Kidney tubule cell (primary cell): ENCODE measurements at regions not wholly inside any gene's neighbourhood (a gene's known extent, or its start where the extent isn't known, plus 50 kb on each side); places are given as distances from the start of the nearest gene placed in this dataset.
A peak's percentile ranks its signal among the peaks of the same experiment; 100 is the strongest.

ENCODE experiments used
- DNase-seq: peaks from one replicate; pipeline ENCODE4 v3.0.0-alpha.2; 2018; ENCODE audit warnings: low spot score

DNA sequence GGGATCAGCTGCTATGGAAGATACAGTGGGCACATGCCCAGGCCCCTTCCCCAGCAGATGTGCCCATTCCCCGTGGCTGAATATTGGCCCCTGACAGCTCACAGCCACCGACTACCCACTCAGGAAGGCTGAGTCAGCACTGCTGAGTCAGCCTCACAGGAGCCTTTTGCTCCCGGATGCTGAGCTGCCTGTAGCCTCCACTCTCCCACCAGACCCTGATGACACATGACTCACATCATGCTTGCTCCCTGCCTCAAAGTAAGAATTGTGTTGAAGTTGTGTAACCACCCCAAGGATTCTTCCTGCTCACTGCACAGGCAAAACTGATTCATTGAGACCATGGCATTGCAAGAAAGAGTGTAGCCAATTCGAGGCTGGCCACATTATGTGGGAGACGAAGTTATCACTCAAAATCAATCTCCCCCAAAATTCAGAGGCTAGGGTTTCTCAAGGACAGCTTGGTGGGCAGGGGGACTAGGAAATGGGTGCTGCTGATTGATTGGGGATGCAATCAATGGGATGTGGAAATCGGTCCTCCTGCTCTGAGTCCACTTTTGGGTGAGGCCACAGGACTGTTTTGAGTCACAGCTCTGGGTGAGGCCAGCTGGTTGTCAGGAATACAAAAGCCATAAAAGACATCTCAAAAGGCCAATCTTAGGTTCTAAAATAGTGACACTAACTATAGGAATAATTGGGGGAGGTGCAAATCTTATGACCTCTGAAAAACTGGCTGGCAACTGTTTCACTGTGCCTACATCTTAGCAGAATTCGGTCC lies 556.6 kb upstream of the CDH4 start:
- peak; percentile 92 for DNase-seq

DNA sequence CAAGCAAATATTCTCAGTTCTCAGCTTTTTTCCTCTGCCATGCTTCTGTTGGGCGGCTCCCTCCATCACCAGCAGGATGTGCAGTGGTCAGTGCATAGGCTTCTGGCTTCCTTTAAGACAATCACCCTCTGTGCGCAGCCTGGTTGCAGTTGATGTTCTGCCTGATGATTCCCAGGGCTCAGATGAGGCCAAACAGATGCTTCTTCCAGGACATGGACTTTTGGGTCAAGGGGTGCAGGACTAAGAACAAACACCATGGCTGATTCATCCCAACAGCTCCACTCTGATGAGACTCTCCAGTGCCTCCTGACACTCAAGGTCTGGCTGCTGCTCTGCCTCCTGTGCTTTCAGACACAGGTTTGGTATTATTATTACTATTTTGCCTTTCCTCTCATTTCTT lies 554.8 kb upstream of the CDH4 start:
- DNase-seq = no peak

DNA sequence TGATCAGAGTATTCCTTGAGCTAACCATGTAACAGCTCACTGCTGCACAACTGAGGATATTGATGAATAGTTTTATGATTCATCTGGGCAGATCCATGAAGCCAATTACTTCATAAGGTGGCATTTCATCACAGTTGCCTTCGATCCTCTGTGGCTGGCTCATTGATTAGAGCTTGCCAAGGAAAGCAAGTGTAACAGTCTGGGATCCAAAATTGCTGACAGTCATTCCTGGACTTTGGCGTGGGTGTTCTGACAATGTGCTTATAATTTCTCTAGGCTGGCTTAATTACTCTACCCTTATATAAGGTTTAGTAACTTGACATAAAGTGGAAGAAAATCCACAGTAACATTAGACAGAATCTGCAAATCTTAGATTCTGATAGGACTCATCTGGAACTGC lies 551.3 kb upstream of the CDH4 start:
- DNase-seq = no peak

DNA sequence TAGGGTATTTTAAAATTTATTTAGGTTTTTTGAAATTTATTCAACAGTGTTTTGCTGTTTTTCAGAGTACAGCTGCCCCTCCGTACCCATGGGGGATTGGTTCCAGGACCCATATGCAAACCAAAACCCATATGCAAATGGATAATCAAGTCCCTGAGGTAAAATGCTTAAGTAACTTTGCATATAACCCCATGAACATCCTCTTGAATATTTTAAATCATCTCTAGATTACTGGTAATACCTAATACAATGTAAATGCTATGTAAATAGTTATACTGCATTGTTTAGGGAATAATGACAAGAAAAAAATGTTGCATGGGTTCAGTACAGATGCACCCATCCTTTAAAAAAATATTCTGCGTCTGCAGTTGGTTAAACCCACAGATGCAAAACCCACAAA lies 547.9 kb upstream of the CDH4 start:
- no peak for DNase-seq

DNA sequence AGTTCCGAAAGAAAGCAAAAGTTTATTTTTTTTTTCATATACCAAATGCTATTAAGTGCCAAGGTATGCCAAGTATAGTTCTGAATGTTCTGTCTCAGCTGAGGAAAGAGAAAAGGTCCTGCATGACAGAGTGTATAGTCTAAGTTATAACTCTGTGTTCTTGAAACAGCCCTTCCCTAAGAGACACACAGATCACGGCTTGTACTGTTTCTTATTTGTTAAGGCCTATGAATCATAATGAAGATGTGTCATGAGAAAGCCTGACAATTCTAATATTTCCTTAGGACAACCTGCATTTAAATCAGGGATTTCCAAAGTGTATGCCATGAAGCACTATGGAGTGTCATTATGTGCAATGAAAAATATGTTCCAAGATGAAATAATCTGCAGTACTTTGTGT lies 538.7 kb upstream of the CDH4 start:
- no peak for DNase-seq

DNA sequence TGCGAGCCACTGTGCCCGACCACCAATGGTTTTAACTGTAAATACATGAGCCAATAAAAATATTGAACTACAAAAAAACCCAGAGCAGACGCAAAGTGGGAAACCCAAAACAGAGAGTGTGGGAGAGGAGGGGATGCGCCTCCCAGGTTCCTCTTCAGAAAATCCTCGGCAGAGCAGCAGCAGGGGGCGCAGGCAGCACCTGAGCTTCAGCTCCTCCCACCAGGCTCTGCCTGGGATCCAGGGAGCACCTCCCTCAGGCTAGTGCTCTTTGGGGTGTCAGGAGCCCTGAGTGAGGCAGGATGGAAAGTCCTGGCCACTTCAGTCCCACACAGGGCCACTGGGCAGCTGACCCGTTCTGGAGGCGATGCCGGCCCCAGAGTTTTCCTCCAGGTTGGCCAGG lies 536.9 kb upstream of the CDH4 start:
- DNase-seq = no peak

DNA sequence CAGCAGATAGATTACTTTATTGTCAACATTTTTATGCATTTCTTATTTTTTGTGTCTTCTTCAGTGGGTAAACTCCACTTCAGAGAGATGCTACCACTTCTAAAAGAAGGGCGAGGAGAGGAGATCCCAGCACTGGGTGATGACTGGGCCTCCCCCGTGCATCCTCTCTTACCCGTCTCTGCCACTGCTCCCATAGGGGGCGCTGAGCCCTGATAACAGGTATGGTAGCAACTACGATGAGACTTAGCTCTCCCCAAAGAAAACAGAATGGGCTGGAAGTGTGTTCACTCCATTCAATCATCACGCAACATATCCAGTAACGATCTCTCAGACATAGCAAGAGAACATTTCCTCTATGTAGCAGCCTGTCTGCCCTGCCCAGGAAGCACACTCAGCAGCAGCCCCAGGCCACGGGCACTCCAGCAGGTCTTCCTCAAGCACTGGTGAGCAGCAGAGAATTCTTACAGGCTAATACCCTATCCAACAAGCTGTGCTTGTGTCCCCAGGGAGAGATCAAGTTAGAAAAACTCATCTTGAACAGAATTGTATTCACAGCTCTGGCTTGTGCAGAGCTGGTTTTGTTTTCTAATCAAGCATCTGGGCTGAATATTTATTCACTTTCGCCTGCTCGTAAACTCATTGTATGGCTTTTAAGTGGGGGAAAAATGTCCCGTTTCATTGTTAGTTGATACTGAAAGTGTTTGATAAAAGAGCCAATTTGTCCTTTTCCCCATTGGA lies 533.1 kb upstream of the CDH4 start:
- no peak for DNase-seq

DNA sequence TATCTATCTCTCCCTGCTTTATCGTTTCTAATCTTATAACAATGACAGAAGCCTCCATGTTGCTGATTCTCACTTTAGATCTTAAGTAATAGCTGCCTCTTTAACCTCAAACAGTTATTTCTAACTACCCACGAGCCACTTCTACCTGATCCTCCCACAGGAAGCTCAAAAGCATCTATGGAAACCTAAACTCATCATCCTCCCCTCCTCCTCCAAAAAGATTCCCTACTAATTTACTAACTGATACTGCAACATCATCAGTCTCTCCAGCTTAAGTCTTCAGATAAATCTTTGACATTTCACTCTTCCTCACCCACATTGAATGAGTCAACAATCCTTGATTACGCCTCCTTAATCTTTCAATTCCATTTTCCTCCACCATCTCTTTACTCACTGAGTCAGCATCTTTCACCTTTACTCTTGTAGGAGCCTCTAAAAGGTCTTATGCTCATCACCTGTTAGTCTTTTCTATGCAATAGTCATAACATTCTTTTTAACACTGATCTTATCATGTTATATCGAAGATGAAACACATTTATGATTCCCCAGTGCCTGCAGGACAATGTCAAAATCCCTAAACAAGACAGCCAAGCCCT lies 526.7 kb upstream of the CDH4 start:
- no peak for DNase-seq

DNA sequence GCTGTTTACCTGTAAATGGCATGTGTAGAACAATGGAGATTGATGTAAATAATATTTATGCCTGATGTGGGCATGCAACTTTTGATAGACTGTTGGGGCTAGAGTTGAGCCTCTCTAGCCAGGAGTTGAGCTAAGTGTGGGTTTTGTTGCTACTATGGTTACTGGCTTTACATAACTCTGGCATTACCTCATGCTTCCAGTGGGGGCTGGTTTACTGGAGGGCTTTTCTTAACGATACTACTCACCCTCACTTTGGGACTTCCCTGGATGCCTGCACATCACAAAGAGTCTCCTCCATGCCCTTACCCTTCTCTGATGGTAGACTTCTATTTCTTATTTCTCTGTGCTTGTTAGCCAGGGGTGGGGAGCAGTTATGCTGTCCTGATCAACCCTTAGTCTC lies 524.6 kb upstream of the CDH4 start:
- DNase-seq = no peak

DNA sequence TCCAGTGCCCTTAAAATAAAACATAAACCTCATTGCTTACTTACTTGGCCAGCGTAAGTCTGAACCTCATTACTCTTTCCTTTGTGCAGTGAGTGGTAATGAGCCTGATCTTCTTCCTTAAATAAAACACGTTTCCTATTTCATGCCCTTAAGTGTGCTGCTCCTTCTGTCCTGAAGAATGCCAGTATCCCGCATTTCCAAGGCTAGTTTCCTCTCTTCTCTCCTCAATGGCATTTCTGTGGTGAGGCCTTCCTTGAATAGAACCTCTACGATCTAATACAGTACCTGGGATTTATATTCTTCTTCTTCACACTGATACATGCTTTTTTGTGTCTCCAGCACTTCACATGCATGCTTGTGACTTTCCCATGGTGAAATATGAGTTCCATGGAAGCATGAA lies 523.4 kb upstream of the CDH4 start:
- no peak for DNase-seq

DNA sequence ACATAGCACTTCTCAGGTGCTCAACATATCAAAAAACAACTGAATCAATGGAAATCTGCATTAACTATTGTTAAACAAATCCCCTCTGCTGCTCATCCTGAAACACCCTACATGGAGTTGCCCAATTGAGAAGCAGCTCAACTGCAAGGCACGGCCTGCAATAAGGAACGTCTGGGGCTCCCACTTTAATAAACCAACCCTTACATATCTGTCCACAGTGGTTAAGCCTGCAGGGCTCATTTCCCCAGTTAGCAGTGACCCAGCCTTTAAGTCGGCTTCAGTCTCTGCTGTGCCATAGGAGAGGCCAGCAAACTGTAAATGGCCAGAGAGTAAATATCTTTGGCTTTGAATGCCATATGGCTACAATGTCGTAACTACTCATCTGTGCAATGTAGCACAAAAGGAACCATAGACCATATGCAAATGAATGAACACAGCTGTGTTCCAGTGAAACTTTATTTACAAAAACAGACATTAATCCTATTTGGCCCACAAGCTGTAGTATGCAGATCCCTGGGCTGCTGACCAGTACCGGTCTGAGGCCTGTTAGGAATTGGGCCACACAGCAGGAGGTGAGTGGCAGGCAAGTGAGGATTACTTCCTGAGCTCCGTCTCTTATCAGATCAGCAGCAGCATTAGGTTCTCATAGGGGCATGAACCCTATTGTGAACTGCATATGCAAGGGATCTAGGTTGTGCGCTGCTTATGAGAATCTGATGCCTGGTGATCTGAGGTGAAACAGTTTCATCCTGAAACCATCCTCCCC lies 522.7 kb upstream of the CDH4 start:
- no peak for DNase-seq

DNA sequence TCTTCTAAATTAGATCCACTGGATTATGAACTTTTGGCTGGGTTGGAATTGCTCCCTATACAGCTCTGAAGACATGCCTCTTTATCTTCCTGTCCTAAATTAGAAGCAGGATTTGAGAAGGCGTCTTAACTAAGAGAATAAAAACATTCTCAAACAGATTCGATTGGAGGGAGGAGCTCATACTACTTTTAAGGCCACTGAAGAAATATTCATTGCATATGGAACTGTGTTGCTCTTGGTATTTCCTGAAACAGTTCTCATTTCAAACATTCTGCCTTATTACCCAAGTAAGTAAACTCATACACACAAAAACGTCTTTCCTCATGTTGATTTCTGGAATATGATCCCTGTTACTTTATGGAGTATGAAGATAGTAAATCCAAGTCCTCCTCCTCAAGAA lies 519.7 kb upstream of the CDH4 start:
- no peak for DNase-seq

DNA sequence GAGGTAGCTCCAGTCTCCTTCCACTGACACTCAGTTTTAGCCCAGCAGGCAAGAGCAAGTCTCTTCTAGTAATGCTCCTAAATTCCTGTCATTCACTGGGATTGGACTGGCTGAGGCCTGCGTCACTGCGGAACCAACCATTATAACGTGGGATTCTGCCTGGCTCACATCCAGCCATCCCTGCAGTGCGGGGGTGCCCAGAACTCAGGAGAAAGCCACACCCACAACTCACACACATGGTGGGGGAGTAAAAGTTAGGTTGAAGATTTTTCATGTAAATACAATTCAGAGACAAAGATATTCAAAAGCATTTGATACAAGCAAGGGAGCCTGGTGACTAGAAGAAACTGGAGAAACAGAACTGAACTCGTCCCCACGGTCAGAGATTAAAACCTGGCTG lies 504.0 kb upstream of the CDH4 start:
- DNase-seq = no peak

DNA sequence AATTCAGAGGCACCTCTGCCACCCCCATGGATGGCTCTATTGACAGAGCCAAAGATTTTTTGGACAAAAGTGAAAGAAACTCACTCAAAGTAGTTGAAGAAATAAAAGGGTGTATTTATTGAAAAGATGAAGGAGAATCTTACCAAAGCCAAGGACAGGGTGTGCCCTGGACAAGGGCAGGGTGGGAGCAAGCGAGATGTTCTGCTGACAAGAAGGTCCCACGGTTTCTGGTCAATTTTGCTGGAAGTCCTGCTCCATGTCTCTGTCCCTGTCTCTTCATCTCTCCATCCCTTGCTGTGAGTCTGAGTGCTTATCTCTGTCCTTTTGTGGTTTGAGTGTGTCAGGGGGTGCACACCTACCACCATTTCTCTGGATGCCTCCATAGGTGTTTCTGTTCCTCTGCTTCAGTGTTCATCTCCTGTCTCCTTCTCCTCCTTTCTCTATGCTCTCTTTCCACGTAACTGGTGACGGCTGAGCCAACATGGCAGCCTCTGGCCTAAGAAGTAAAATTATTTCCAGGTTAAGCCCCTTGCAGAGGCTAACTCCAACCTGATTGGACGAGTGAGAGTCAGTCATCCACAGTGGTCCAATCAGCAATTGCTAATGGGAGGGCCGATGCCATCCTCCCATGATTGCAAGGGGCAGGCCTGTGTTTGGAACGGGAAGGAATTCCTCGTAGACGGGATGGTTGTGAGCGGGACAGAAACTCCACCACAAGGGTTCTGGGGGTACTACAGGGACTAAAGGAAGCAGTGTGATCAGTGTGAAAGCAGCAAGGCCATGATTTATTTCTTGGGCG lies 502.1 kb upstream of the CDH4 start:
- DNase-seq = no peak

DNA sequence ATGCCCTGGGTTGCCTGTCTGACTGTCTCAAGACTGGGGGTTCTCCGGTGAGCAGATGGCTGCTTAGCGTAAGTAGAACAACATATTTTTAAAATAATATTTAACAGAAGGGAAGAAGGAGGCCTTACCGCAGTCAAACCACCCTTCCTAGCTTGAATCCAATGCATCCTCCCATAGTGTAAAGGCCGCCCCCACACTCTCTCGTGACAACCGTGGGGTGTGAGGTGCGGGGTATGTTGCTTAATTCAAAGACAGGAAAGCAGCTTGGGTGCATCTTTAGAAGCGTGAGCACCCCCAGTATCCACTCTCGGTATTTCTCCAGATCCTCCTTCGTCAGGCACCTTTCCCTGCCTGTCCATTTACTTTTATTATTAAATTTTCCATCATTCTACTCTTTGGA lies 501.2 kb upstream of the CDH4 start:
- no peak for DNase-seq

DNA sequence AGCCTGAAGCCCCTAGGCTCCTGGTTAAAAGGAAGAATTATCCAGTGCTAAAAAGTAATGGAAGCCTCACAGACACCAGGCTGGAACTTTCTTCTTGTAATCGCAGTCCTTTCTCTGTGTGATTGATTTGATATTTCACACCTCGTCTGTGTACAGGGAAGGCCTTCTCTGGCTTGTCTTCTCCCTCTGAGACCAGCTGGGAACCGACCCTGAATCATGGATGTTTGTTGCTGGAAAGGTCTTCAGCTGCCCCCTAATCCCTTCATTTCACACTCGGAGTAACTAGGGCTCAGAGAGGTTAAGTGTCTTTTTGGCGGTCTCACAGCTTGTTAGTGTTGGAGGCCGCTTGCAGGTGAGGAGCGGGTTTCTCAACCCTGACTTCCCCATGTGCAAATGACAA lies 500.2 kb upstream of the CDH4 start:
- DNase-seq = no peak

DNA sequence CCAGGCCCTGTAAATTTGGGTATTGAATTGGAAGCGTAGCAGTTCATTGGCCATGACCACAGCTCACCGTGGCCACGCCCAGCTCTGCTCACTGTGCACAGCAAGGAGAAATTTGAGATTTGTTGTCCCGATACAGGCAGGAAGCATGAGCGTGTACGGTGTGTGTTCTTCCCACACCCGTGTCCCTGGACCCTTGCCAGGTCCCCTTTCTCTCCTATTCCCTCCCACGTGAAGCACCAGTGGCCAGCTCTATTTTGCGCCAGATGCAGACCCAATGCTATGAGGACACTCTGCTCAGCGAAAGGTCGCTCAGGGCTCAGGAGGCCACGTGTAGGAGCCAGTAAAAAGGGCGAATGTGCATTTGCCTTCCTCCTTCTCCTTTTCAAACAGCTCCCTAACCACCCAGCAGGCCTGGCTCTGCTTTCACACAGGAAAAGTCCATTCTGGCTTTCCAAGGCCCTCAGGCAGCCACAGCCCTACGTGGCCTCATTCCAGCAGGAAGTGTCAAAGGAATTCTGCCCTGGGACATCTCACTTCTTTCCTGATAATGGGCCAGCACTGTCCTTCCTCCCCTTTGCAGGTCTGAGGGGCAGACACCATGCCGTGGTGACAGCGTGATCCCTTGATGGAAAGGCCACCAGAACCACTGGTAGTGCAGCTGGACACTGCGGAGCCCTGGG lies 499.2 kb upstream of the CDH4 start:
- DNase-seq = no peak

DNA sequence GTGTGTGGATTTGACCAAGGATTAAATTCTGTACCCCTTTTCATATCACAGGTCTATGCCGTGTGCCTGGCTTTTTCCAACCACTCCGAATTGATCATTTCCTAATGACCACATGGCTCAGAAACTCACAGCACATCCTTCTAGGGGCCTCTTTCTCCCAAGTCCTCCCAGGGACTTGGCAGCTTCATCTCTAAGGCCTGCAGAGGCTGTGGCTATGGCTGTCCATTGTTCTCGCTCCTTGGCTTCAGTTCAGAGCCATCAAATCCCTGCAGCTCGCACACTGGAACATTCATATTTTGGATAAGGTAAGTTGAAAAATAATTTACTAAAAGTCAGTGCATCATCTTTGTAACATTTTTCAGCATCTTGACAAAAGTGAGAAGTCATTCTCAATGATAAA lies 497.2 kb upstream of the CDH4 start:
- DNase-seq = no peak

DNA sequence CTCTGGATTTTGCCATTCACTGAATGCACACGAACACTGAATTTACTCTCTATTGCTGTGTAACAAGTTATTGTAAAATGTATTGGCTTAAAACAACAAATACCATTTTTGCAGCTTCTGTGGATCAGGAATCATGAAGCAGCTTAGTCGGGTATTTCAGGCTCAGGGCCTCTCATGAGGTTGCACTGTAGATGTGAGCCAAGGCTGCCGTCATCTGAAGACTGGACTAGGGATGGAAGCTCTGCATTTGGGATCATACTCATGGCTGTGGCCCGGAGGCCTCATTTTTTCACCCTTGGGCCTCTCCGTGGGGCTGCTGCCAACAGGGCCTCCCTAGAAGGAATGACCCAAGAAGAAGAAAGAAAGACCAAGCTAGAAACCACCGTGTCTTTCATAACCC lies 492.4 kb upstream of the CDH4 start:
- no peak for DNase-seq

DNA sequence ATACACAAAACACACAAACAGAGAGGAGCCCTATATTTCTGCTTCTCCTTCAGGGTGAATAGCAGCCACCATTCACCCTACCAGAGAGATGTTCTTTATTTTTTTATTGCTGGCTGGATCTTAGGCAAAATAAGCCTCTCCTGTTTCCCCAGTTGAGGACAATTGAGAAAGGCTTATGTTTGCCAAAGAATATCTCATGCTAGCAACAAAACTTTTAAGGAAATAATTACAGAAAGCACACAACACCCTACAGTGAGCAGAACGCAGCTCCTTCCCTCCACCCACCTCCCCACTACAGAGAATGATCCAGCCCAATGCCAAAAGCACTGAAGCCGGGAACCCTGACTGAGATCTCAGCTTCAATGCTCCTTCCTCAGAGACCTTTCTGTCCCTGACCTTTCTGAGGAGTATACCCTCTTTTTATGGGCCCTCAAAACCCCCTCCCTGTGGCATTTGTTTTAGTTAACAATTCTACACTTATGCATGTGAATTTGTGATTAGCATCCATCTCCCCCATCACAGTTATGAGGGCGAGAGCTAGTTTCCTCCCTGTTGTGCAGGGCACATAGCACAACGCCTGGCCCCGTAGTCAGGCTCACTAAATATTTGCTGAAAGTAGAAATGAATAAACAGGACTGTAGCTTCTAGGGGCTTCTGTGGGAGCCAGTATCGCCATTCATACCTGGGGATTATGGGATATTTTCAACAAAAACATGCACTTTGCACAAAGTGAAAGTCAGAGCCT lies 491.6 kb upstream of the CDH4 start:
- no peak for DNase-seq

DNA sequence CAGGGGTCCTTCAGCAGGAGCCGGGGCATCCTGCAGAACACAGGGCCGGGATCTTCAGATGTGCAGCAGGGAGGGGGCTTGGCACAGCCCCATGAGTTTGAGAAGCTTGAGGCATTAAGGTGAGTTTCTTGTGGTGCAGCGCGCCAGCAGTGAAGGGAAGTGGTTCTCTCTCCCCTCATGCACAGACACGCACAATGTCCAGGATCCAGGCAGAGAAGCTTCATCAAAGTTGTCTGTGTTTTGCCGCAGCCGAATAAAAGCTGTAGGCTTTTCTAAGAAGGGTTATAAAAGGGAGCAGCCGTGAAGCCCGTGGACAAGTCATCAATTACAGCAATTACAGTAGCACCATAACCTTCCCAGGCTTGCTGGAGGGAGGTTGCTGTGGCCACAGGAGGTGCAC lies 491.0 kb upstream of the CDH4 start:
- DNase-seq = no peak
